Kidney (tissue), 13 donors: ENCODE measurements at regions not wholly inside any gene's neighbourhood (a gene's known extent, or its start where the extent isn't known, plus 50 kb on each side); places are given as distances from the start of the nearest gene placed in this dataset.

Experiments
- DNase-seq, 5 donors: peaks; one replicate each; pipeline ENCODE4 v3.0.0-alpha.2; 2013 to 2020
- FAIRE-seq: peaks from 2 replicates; lab custom pipeline; 2012; peaks lifted over from hg19 to GRCh38; lab: Jason Lieb, UNC
- H3K27ac ChIP-seq, 2 donors: one replicate each; pipeline ENCODE4 v1.7.0; 2013; ENCODE audit warnings: low read depth in 2 of 2, low read length in 2 of 2, inconsistent platforms in 1 of 2
- H3K27me3 ChIP-seq: one replicate; pipeline ENCODE4 v1.7.1; 2013; ENCODE audit warnings: low read length, inconsistent platforms; ENCODE audit not compliant: control insufficient read depth, insufficient read depth
- H3K36me3 ChIP-seq, 3 donors: one replicate each; pipeline versions ENCODE4 v1.7.0 to v1.7.1; 2013; ENCODE audit warnings: low read length in 3 of 3, control low read depth in 1 of 3, inconsistent platforms in 1 of 3; ENCODE audit not compliant: insufficient read depth in 3 of 3, control insufficient read depth in 2 of 3
- H3K4me1 ChIP-seq, 3 donors: one replicate each; pipeline versions ENCODE4 v1.7.0 to v1.7.1; 2013; ENCODE audit warnings: low read length in 3 of 3, inconsistent platforms in 1 of 3, low read depth in 1 of 3; ENCODE audit not compliant: control insufficient read depth in 2 of 3, insufficient read depth in 2 of 3
- H3K4me3 ChIP-seq, 3 donors: one replicate each; pipeline versions ENCODE4 v1.7.0 to v1.8.1; 2013; ENCODE audit warnings: low read length in 3 of 3, control low read depth in 1 of 3, inconsistent platforms in 1 of 3
- H3K9ac ChIP-seq, 3 donors: one replicate each; pipeline versions ENCODE4 v1.7.0 to v1.7.1; 2013; ENCODE audit warnings: low read length in 3 of 3, control low read depth in 1 of 3, inconsistent platforms in 1 of 3
- H3K9me3 ChIP-seq, 3 donors: one replicate each; pipeline versions ENCODE4 v1.7.0 to v1.7.1; 2013; ENCODE audit warnings: low read length in 3 of 3, control low read depth in 1 of 3, inconsistent platforms in 1 of 3; ENCODE audit not compliant: control insufficient read depth in 2 of 3, insufficient read depth in 1 of 3
- CTCF ChIP-seq: IDR thresholded peaks from 3 replicates; pipeline ENCODE4 v1.5.1; 2012; ENCODE audit warnings: mild to moderate bottlenecking, moderate library complexity, borderline replicate concordance; ENCODE audit not compliant: insufficient read depth; ENCODE audit errors: extremely low read depth
- intact Hi-C: fragments of 100-400 bp; cut with DNase I; formaldehyde crosslinking; loops from one replicate; pipeline ENCODE4 v1.11.1; 2022
- donor health status: control.
- donor health status: control.
- donor health status: control.
- donor health status: control.
- donor health status: control.
- donor health status: DM: yes; HTN: yes; CAD: no.
- donor health status: Normal renal cell carcinoma (clear cell type).

GRCh38 chr6:157741948-157742556 is 81.0 kb upstream of the SNX9 start:
- intact Hi-C loops, result no loop called here
- DNase-seq (peak in 1 of 5 donors; percentile 44), FAIRE-seq (no peak)
- Histone ChIP-seq H3K27me3 (no peaks in the 10 kb centered on the region), H3K9me3 (no peaks in the 10 kb centered on the region), H3K27ac (peak overlapping the region in 1 of 2 donors; percentile 17), H3K9ac (no peak overlapping the region), H3K4me3 (no peak overlapping the region), H3K36me3 (no peaks in the 10 kb centered on the region), H3K4me1 (no peaks in the 10 kb centered on the region)
- no peak for TF ChIP-seq CTCF

DNA sequence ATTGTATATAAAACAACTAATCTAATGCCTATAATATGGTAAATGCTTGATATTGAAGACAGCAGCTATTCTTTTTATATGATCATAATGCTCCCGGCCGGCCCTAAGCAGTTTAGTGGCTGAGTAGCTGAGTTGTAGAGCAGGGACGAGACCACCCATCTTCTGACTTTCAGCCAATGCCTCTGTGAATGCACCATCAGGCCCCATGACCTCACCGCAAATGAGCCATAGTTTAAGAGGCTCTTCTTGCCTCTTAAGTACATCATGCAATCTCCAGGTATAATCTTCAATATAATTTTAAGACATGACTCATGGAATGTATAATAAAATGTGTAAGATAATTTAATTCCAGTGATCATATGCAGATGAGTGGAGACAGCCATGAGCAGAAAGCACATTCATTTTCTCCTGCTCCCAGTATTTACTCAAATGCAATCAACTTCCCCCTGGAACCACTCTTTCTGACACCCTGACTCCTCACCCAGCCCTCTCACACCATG is 78.9 kb upstream of the SNX9 start:
- no peaks in the 10 kb centered on the region for H3K27me3 ChIP-seq
- H3K36me3 ChIP-seq, result no peaks in the 10 kb centered on the region
- intact Hi-C loops, result no loop called here
- H3K9me3 ChIP-seq, result no peaks in the 10 kb centered on the region
- no peak for FAIRE-seq
- no peaks in the 10 kb centered on the region for H3K4me1 ChIP-seq
- DNase-seq, result no peak
- no peak for TF ChIP-seq CTCF
- no peak overlapping the region for H3K4me3 ChIP-seq
- no peak overlapping the region for H3K27ac ChIP-seq
- no peak overlapping the region for H3K9ac ChIP-seq

- Histone ChIP-seq H3K9ac (no peak overlapping the region), H3K4me1 (no peaks in the 10 kb centered on the region), H3K36me3 (no peaks in the 10 kb centered on the region), H3K27ac (no peak overlapping the region), H3K27me3 (no peaks in the 10 kb centered on the region), H3K9me3 (no peaks in the 10 kb centered on the region), H3K4me3 (no peak overlapping the region)
- no peak for TF ChIP-seq CTCF
- intact Hi-C loops, result no loop called here
- FAIRE-seq, result no peak
- no peak for DNase-seq
These were observed 76.1 kb upstream of the SNX9 start for GRCh38 chr6:157746897-157747296.

DNA sequence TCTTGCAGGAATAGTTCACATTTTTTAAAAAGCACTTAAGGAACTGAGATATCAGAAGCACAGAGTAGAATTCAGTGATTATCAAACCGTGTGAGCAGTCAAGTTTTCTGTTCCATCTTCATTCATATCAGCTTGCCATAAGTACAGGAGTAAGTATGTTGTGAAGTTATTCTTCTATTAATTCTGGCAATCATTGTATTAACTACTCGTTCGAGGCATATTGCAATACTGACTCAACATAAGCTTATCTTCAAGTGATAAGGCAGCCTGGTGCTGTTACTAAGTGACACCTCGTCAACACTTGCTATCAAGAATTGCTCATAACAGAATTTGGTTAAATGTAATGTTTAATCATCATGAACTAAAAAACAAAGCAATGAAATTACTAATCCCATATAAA is 75.7 kb upstream of the SNX9 start:
- Histone ChIP-seq H3K36me3 (no peaks in the 10 kb centered on the region), H3K4me1 (no peaks in the 10 kb centered on the region), H3K4me3 (no peak overlapping the region), H3K9ac (no peak overlapping the region), H3K9me3 (no peaks in the 10 kb centered on the region), H3K27me3 (no peaks in the 10 kb centered on the region), H3K27ac (no peak overlapping the region)
- intact Hi-C loops, result no loop called here
- FAIRE-seq (no peak), DNase-seq (no peak)
- TF ChIP-seq CTCF, result no peak
